ENCODE measurements at regions not wholly inside any gene's neighbourhood (a gene's known extent, or its start where the extent isn't known, plus 50 kb on each side); places are given as distances from the start of the nearest gene placed in this dataset.

GRCh38 chr11:104776501-104777170 is 121.6 kb downstream of the CASP12 start:
- no peak for TF ChIP-seq FOXM1 (IDR thresholded peaks at IDR 0.05; ENCODE audit: borderline replicate concordance, low read depth)
- TF ChIP-seq TCF12 (IDR thresholded peaks at IDR 0.05; ENCODE audit: low read depth), result no peak
- TF ChIP-seq, protein P1, sequence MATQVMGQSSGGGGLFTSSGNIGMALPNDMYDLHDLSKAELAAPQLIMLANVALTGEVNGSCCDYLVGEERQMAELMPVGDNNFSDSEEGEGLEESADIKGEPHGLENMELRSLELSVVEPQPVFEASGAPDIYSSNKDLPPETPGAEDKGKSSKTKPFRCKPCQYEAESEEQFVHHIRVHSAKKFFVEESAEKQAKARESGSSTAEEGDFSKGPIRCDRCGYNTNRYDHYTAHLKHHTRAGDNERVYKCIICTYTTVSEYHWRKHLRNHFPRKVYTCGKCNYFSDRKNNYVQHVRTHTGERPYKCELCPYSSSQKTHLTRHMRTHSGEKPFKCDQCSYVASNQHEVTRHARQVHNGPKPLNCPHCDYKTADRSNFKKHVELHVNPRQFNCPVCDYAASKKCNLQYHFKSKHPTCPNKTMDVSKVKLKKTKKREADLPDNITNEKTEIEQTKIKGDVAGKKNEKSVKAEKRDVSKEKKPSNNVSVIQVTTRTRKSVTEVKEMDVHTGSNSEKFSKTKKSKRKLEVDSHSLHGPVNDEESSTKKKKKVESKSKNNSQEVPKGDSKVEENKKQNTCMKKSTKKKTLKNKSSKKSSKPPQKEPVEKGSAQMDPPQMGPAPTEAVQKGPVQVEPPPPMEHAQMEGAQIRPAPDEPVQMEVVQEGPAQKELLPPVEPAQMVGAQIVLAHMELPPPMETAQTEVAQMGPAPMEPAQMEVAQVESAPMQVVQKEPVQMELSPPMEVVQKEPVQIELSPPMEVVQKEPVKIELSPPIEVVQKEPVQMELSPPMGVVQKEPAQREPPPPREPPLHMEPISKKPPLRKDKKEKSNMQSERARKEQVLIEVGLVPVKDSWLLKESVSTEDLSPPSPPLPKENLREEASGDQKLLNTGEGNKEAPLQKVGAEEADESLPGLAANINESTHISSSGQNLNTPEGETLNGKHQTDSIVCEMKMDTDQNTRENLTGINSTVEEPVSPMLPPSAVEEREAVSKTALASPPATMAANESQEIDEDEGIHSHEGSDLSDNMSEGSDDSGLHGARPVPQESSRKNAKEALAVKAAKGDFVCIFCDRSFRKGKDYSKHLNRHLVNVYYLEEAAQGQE (IDR thresholded peaks at IDR 0.05; ENCODE audit: low read depth), result no peak
- no peak for TF ChIP-seq USF1 (IDR thresholded peaks at IDR 0.05)
- no peak for TF ChIP-seq RAD21 (IDR thresholded peaks at IDR 0.05; ENCODE audit: low read depth)
- no peak for TF ChIP-seq TAF1 (IDR thresholded peaks at IDR 0.05; ENCODE audit: low read depth)
- TF ChIP-seq EGR1 (IDR thresholded peaks at IDR 0.05), result no peak
- peak; percentile 48; the same call in 1 of the 2 replicates for TF ChIP-seq TEAD4 (IDR thresholded peaks at IDR 0.05)
